22Rv1 (cell line): ENCODE measurements at regions not wholly inside any gene's neighbourhood (a gene's known extent, or its start where the extent isn't known, plus 50 kb on each side); places are given as distances from the start of the nearest gene placed in this dataset.

Experiments
- ZFX ChIP-seq: fragments of 450-650 bp; IDR thresholded peaks from 2 replicates; pipeline ENCODE4 v1.6.1; 2017; ENCODE audit warnings: antibody characterized with exemption, borderline replicate concordance
- TF ChIP-seq, protein P1 (sequence below): fragments of 450-650 bp; IDR thresholded peaks from 2 replicates; pipeline ENCODE4 v1.5.1; 2017; ENCODE audit warnings: mild to moderate bottlenecking

GRCh38 chr7:25923741-25924460 is 228.1 kb upstream of the NFE2L3 start:
- TF ChIP-seq, protein P1, sequence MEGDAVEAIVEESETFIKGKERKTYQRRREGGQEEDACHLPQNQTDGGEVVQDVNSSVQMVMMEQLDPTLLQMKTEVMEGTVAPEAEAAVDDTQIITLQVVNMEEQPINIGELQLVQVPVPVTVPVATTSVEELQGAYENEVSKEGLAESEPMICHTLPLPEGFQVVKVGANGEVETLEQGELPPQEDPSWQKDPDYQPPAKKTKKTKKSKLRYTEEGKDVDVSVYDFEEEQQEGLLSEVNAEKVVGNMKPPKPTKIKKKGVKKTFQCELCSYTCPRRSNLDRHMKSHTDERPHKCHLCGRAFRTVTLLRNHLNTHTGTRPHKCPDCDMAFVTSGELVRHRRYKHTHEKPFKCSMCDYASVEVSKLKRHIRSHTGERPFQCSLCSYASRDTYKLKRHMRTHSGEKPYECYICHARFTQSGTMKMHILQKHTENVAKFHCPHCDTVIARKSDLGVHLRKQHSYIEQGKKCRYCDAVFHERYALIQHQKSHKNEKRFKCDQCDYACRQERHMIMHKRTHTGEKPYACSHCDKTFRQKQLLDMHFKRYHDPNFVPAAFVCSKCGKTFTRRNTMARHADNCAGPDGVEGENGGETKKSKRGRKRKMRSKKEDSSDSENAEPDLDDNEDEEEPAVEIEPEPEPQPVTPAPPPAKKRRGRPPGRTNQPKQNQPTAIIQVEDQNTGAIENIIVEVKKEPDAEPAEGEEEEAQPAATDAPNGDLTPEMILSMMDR = no peak
- TF ChIP-seq ZFX = no peak
